GM18868 (cell line): ENCODE measurements at regions not wholly inside any gene's neighbourhood (a gene's known extent, or its start where the extent isn't known, plus 50 kb on each side); places are given as distances from the start of the nearest gene placed in this dataset.
"Not testable (repeated sequence)": the region's sequence is repeated elsewhere in the genome, so short reads cannot be mapped to it uniquely, and the experiment has no call there.

Experiments used
- ATAC-seq: cut with Tn5 transposase; IDR thresholded peaks from one replicate; pipeline ENCODE4 v1.9.1; 2021; ENCODE audit warnings: mild to moderate bottlenecking, moderate library complexity; ENCODE audit not compliant: unreplicated experiment

GRCh38 chr12:62021808-62022207 is 238.4 kb upstream of the USP15 start:
- ATAC-seq, result no peak

- ATAC-seq, result no peak
These were observed 231.7 kb upstream of the USP15 start for GRCh38 chr12:62028536-62028935.

DNA sequence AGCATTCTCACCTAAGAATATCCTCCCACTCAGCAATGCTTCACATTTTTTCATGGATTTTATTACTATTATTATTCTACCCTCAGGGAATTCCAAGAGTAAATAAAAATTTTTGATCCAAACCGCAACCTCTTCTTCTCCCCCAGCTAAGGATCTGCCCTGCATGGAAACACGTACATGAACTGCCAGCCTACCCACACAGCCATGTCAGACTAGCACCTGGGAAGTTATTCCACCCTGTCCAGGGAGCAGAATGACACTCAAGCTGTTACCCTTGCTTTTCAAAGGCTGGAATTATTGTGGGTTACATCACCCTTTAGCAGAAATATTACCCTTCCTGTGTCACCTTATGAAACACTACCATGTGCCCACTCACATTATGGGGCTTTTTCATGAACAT is 227.3 kb upstream of the USP15 start:
- no peak for ATAC-seq

GRCh38 chr12:62044450-62045135 is 215.6 kb upstream of the USP15 start:
- ATAC-seq, result no peak

- no peak for ATAC-seq
These were observed 215.0 kb upstream of the USP15 start for GRCh38 chr12:62045211-62045610.

DNA sequence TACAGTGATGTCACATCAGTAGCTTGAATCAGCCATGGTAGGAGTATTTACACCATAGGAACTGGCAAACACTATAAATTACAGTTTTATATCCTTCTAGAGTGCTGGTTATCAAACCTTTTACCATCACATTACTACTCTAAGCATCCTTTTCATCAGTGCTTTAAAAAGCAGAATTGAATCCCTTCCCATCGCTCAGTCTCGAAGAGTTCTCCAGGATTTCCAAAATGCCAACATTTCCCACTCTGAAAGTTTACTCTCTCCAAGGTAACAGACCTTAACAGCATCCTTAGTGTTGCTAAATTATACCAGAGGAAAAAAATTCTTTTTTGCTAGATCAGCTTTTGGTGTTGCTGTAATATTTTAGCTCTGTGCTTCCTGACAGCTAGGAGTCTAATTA is 209.4 kb upstream of the USP15 start:
- ATAC-seq, result no peak

DNA sequence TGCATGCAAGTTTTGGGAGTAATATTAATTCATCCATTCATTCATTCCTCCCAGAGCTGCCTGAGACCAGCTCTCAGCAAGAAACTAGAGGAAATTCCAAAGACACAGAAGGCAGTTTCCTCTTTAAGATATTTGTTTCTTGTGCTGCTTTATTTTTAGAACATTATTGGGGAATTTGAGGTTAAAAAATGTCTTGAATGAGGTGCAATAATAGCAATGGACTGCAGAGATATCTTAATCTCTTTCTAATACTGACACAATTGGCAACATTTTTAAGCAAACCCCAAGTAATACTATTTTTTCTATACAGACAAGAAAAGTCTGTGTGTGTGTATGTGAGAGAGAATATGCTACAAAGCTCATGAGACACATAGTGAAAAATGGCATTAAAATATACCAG is 190.2 kb upstream of the USP15 start:
- no peak for ATAC-seq

- ATAC-seq, result not testable (repeated sequence)
These were observed 187.0 kb upstream of the USP15 start for GRCh38 chr12:62073236-62073635.

GRCh38 chr12:62075870-62076269 is 184.3 kb upstream of the USP15 start:
- ATAC-seq, result peak; percentile 53

DNA sequence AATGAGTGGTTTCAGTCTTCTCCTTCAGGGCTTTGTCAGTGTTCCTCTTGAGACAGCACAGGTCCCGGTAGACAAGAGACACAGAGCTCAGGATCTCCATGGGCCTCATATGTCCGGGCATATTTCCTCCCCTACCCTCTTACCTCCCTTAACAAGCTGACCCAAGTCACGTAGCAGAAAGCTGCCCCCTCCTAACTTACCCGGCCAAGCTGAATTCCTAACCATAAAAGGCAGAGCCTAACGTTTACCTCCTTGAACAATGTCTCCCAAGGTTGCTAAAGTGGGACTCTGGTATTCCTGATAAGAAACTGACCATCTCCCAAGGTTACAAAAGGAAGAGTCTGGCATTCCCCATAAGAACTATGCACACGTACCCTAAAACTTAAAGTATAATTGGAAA is 182.2 kb upstream of the USP15 start:
- ATAC-seq, result no peak

- ATAC-seq, result no peak
These were observed 177.8 kb upstream of the USP15 start for GRCh38 chr12:62082448-62082847.

GRCh38 chr12:62098132-62098531 is 162.1 kb upstream of the USP15 start:
- ATAC-seq, result no peak

DNA sequence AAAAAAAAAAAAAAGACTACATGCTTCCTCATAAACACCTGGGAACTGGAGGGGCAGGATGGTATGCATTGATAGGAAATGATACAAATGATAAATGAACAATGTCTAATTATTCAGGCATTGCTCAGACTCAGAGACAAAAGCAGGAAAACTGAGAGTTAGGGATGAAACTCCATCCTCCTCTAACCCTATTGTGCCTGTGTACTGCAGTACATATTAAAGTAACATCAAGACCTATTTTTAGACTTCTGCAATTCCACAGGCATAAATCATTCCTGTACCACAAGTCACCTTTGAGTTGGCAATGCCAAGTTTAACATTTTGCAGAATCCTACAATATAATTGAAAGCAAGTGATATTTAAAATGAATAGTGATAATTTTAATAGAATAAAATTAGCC is 156.5 kb upstream of the USP15 start:
- no peak for ATAC-seq

DNA sequence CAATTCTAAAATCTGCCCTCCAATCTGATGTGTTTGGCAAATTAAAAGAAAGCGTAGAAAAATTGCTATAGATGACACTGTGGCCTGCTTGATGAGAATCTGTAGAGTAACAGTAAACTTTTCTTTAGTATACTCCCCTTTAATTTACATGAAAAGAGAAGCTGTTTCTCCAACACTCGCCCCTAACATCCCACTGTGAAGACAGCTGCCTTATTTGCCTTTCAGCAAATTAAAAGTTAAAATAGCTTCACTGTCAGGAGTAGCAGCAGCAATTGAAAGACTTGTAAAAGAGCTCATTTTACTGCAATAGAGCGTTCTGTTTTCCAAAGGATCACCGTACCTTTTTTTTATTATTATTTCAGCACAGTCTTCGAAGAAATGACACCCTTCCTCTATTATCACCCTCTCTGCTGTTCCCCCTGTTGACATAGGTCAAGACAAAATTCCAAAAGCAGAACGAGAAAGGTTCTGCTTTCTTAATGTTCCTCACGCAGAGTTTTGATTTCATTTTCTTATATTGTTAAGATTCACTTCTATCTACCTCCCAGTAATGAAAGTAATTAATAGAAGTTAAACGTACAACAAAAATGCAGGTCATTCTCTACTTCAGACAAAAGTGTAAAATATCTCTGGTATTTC is 153.5 kb upstream of the USP15 start:
- ATAC-seq, result no peak

GRCh38 chr12:62113366-62114011 is 146.7 kb upstream of the USP15 start:
- no peak for ATAC-seq

- no peak for ATAC-seq
These were observed 143.2 kb upstream of the USP15 start for GRCh38 chr12:62116986-62117385.

DNA sequence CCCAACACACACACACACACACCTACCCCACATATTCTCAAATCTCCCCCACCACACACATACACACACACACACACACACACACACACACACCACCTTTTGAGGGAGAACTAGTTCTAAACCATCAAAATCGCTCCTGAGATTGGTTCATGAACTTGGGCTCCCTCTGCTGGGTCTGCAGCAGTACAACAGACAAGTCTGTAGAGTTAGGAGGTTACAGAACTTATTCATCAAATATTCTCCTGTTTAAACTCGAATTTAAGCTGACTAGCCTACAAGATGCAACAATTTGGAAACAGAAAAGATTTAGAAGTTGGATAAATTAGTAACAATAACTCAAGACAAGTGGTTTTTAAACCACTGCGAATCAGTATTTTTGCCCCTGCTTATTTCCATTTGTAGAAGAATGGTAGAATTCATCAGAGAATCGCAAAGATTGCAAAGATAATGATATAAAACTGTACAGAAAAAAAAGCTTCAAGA is 136.4 kb upstream of the USP15 start:
- ATAC-seq, result peak; percentile 92

- no peak for ATAC-seq
These were observed 132.7 kb upstream of the USP15 start for GRCh38 chr12:62127516-62127915.

DNA sequence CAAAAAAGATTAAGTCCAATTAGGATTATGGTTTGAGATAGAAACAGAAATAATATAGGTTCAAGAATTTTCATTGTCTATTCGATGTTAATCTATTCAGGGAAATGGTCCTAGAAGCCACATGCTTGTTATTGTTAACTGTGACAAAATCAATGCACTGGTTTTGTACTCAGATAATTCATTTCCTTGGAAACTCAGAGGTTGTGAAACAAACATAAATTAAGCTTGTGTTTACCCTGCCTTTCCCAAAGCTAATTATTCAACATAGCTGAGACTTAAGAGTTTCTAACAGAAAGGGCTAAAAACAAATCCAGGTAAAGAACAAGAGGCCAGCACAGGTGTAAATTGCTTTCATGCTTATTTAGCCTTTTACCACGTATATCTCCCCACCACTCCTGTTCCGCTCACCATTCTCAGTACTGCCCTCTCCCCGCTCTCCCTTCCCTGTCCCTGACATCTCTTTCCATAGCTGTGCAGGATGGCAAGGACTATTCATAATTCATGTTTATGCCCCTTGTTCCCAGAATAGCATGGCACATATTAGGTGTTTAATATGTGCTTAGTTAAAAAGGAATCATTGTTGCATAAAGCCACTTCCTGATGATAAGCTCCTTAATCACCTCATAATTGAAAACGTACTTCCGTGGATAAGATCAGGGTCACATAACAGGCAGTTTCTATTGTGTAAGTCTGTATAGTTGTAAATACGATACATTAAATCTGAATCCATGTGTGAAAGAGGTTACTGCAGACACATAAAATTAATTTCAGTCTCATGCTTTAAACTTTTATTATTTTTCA is 131.8 kb upstream of the USP15 start:
- ATAC-seq, result no peak

- no peak for ATAC-seq
These were observed 130.9 kb upstream of the USP15 start for GRCh38 chr12:62129291-62129690.

DNA sequence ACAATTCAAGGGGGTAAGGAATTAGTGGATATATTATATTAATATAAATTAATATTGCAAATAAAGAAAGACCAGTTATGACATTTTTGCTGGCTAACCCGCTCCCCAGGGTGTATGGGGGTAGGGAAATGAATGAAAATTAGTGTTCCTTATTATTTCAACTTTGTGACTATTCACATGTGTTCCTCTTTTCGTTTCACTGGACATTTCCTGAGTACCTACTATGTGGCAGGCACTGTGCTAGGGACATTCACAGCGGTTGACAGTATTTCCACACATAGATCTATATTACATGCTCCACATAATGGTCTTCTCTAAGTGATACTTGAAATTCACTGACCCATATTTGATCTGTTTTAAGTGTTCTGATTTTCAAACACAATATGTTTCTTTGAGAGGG is 129.8 kb upstream of the USP15 start:
- no peak for ATAC-seq
